Hematopoietic multipotent progenitor cell treated with erythropoietin and hydrocortisone succinate and interleukin-3 and kit ligand, for 15 days (in vitro differentiated cells): ENCODE measurements at regions not wholly inside any gene's neighbourhood (a gene's known extent, or its start where the extent isn't known, plus 50 kb on each side); places are given as distances from the start of the nearest gene placed in this dataset.
"Not testable (repeated sequence)": the region's sequence is repeated elsewhere in the genome, so short reads cannot be mapped to it uniquely, and the experiment has no call there.

ENCODE experiments used
- DNase-seq: peaks from one replicate; pipeline ENCODE4 v3.0.0-alpha.2; 2015; ENCODE audit warnings: low spot score

GRCh38 chr10:31683682-31684081, 244.9 kb downstream of the ARHGAP12 start:
- no peak for DNase-seq

GRCh38 chr10:31679936-31680335, 248.7 kb downstream of the ARHGAP12 start:
- DNase-seq = no peak

- no peak for DNase-seq
Observed at GRCh38 chr10:31678575-31679516, 249.8 kb downstream of the ARHGAP12 start.

GRCh38 chr10:31678139-31678536, 250.5 kb downstream of the ARHGAP12 start:
- DNase-seq = no peak

GRCh38 chr10:31677195-31678138, 251.2 kb downstream of the ARHGAP12 start:
- no peak for DNase-seq

- no peak for DNase-seq
Observed at GRCh38 chr10:31675726-31676125, 252.9 kb downstream of the ARHGAP12 start.

GRCh38 chr10:31669357-31669756, 259.3 kb downstream of the ARHGAP12 start:
- no peak for DNase-seq

GRCh38 chr10:31668326-31668725, 260.3 kb downstream of the ARHGAP12 start:
- DNase-seq = no peak

- not testable (repeated sequence) for DNase-seq
Observed at GRCh38 chr10:31665764-31666279, 262.8 kb downstream of the ARHGAP12 start.

GRCh38 chr10:31664803-31665202, 263.8 kb downstream of the ARHGAP12 start:
- DNase-seq = no peak

GRCh38 chr10:31664071-31664470, 264.6 kb downstream of the ARHGAP12 start:
- DNase-seq = not testable (repeated sequence)

GRCh38 chr10:31660300-31660699, 268.3 kb downstream of the ARHGAP12 start:
- no peak for DNase-seq

- no peak for DNase-seq
Observed at GRCh38 chr10:31659665-31660064, 269.0 kb downstream of the ARHGAP12 start.

GRCh38 chr10:31657434-31657872, 271.2 kb downstream of the ARHGAP12 start:
- DNase-seq = no peak

- no peak for DNase-seq
Observed at GRCh38 chr10:31656851-31657433, 271.7 kb downstream of the ARHGAP12 start.

- DNase-seq = no peak
Observed at GRCh38 chr10:31652038-31652437, 276.6 kb downstream of the ARHGAP12 start.

- no peak for DNase-seq
Observed at GRCh38 chr10:31650010-31650409, 278.6 kb downstream of the ARHGAP12 start.

- DNase-seq = no peak
Observed at GRCh38 chr10:31648966-31649365, 279.7 kb downstream of the ARHGAP12 start.

GRCh38 chr10:31647861-31648260, 280.8 kb downstream of the ARHGAP12 start:
- no peak for DNase-seq

GRCh38 chr10:31646519-31646918, 282.1 kb downstream of the ARHGAP12 start:
- no peak for DNase-seq

- no peak for DNase-seq
Observed at GRCh38 chr10:31645786-31646185, 282.8 kb downstream of the ARHGAP12 start.
